Astrocyte of the cerebellum (primary cell): ENCODE measurements at regions not wholly inside any gene's neighbourhood (a gene's known extent, or its start where the extent isn't known, plus 50 kb on each side); places are given as distances from the start of the nearest gene placed in this dataset.

Experiments used
- DNase-seq: peaks from one replicate; pipeline ENCODE4 v3.0.0-alpha.2; 2011; ENCODE audit warnings: low read depth
- H3K4me3 ChIP-seq: 2 replicates; pipeline ENCODE4 v1.5.1; 2011; ENCODE audit warnings: mild to moderate bottlenecking, low read depth, low read length, moderate library complexity
- CTCF ChIP-seq: IDR thresholded peaks from 2 replicates; pipeline ENCODE4 v1.5.1; 2012; ENCODE audit warnings: low read length, low read depth, moderate library complexity, mild to moderate bottlenecking; ENCODE audit errors: missing control alignments
- in situ Hi-C: cut with HindIII; loops from 2 replicates; pipeline ENCODE4 v1.10.0; 2017; ENCODE audit warnings: low sequenced_read_pairs

- no peak overlapping the region for H3K4me3 ChIP-seq
- DNase-seq: no peak
- in situ Hi-C loops: no loop called here
- no peak for TF ChIP-seq CTCF
Observed at GRCh38 chr6:6808343-6808742, 219.8 kb downstream of the LY86 start.

- DNase-seq: no peak
- in situ Hi-C loops: no loop called here
- no peak for TF ChIP-seq CTCF
- H3K4me3 ChIP-seq: no peak overlapping the region
Observed at GRCh38 chr6:6808915-6809314, 220.4 kb downstream of the LY86 start.

GRCh38 chr6:6810727-6811126 is 222.2 kb downstream of the LY86 start:
- TF ChIP-seq CTCF: no peak
- no peak for DNase-seq
- in situ Hi-C loops: no loop called here
- peak overlapping the region; percentile 16 for H3K4me3 ChIP-seq

- peak overlapping the region; percentile 16 for H3K4me3 ChIP-seq
- TF ChIP-seq CTCF: no peak
- peak; percentile 18 for DNase-seq
- in situ Hi-C loops: no loop called here
Observed at GRCh38 chr6:6811128-6812009, 222.8 kb downstream of the LY86 start.

- H3K4me3 ChIP-seq: no peak overlapping the region
- DNase-seq: no peak
- in situ Hi-C loops: no loop called here
- no peak for TF ChIP-seq CTCF
Observed at GRCh38 chr6:6812427-6812826, 223.9 kb downstream of the LY86 start.

- no peak for DNase-seq
- no peak overlapping the region for H3K4me3 ChIP-seq
- in situ Hi-C loops: no loop called here
- TF ChIP-seq CTCF: no peak
Observed at GRCh38 chr6:6815732-6816131, 227.2 kb downstream of the LY86 start.
